Activated T-cell treated with anti-CD3 and anti-CD28 coated beads, Interleukin-2, amount 50 U/mL, for 24 hours (primary cell): ENCODE measurements at regions not wholly inside any gene's neighbourhood (a gene's known extent, or its start where the extent isn't known, plus 50 kb on each side); places are given as distances from the start of the nearest gene placed in this dataset.
"Not testable (repeated sequence)": the region's sequence is repeated elsewhere in the genome, so short reads cannot be mapped to it uniquely, and the experiment has no call there.

ENCODE experiments used
- DNase-seq: peaks from one replicate; pipeline ENCODE4 v3.0.0-alpha.2; 2020
- H3K27ac Mint-ChIP-seq: 2 replicates; pipeline ENCODE4 v1.8.0; 2020; ENCODE audit warnings: mild to moderate bottlenecking, mixed read lengths
- H3K27me3 Mint-ChIP-seq: 2 replicates; pipeline ENCODE4 v1.8.0; 2020; ENCODE audit warnings: mixed read lengths
- H3K36me3 Mint-ChIP-seq: 2 replicates; pipeline ENCODE4 v1.8.0; 2020; ENCODE audit warnings: low read depth, mixed read lengths
- H3K4me1 Mint-ChIP-seq: 2 replicates; pipeline ENCODE4 v1.8.0; 2020; ENCODE audit warnings: low read depth, mixed read lengths
- H3K4me3 Mint-ChIP-seq: 2 replicates; pipeline ENCODE4 v1.8.0; 2020; ENCODE audit warnings: mild to moderate bottlenecking, moderate library complexity, mixed read lengths
- H3K9me3 Mint-ChIP-seq: 2 replicates; pipeline ENCODE4 v1.8.0; 2020; ENCODE audit warnings: mixed read lengths

GRCh38 chr13:83755210-83755609, 127.1 kb downstream of the SLITRK1 start:
- not testable (repeated sequence) for DNase-seq, H3K27ac Mint-ChIP-seq, H3K4me3 Mint-ChIP-seq, H3K4me1 Mint-ChIP-seq, H3K27me3 Mint-ChIP-seq, H3K36me3 Mint-ChIP-seq
- H3K9me3 Mint-ChIP-seq: peaks cover 12% of the 10 kb centered on the region

- no peak overlapping the region for H3K4me3 Mint-ChIP-seq
- H3K36me3 Mint-ChIP-seq: no peaks in the 10 kb centered on the region
- no peak for DNase-seq
- H3K27me3 Mint-ChIP-seq: no peaks in the 10 kb centered on the region
- H3K4me1 Mint-ChIP-seq: no peaks in the 10 kb centered on the region
- H3K9me3 Mint-ChIP-seq: peaks cover 7% of the 10 kb centered on the region
- no peak overlapping the region for H3K27ac Mint-ChIP-seq
These were observed 128.2 kb downstream of the SLITRK1 start for GRCh38 chr13:83753912-83754624.

GRCh38 chr13:83752141-83752540, 130.1 kb downstream of the SLITRK1 start:
- no peaks in the 10 kb centered on the region for H3K36me3 Mint-ChIP-seq
- H3K9me3 Mint-ChIP-seq: no peaks in the 10 kb centered on the region
- no peaks in the 10 kb centered on the region for H3K27me3 Mint-ChIP-seq
- H3K4me3 Mint-ChIP-seq: no peak overlapping the region
- no peak overlapping the region for H3K27ac Mint-ChIP-seq
- no peak for DNase-seq
- no peaks in the 10 kb centered on the region for H3K4me1 Mint-ChIP-seq

GRCh38 chr13:83740622-83741021, 141.7 kb downstream of the SLITRK1 start:
- Mint-ChIP-seq H3K27me3 (no peaks in the 10 kb centered on the region), H3K27ac (no peak overlapping the region), H3K36me3 (no peaks in the 10 kb centered on the region), H3K9me3 (no peaks in the 10 kb centered on the region), H3K4me3 (no peak overlapping the region), H3K4me1 (no peaks in the 10 kb centered on the region)
- DNase-seq: no peak

GRCh38 chr13:83738407-83738806, 143.9 kb downstream of the SLITRK1 start:
- H3K27ac Mint-ChIP-seq: no peak overlapping the region
- H3K4me1 Mint-ChIP-seq: no peaks in the 10 kb centered on the region
- H3K27me3 Mint-ChIP-seq: no peaks in the 10 kb centered on the region
- H3K4me3 Mint-ChIP-seq: no peak overlapping the region
- no peaks in the 10 kb centered on the region for H3K9me3 Mint-ChIP-seq
- H3K36me3 Mint-ChIP-seq: no peaks in the 10 kb centered on the region
- DNase-seq: no peak

- no peaks in the 10 kb centered on the region for H3K4me1 Mint-ChIP-seq
- no peaks in the 10 kb centered on the region for H3K27me3 Mint-ChIP-seq
- no peak for DNase-seq
- no peak overlapping the region for H3K27ac Mint-ChIP-seq
- peaks cover 3% of the 10 kb centered on the region for H3K9me3 Mint-ChIP-seq
- no peaks in the 10 kb centered on the region for H3K36me3 Mint-ChIP-seq
- no peak overlapping the region for H3K4me3 Mint-ChIP-seq
These were observed 149.0 kb downstream of the SLITRK1 start for GRCh38 chr13:83733293-83733692.

GRCh38 chr13:83732755-83733154, 149.5 kb downstream of the SLITRK1 start:
- Mint-ChIP-seq H3K27me3 (no peaks in the 10 kb centered on the region), H3K9me3 (peaks cover 3% of the 10 kb centered on the region), H3K27ac (no peak overlapping the region), H3K36me3 (no peaks in the 10 kb centered on the region), H3K4me1 (no peaks in the 10 kb centered on the region), H3K4me3 (no peak overlapping the region)
- no peak for DNase-seq

GRCh38 chr13:83731113-83731512, 151.2 kb downstream of the SLITRK1 start:
- no peaks in the 10 kb centered on the region for H3K36me3 Mint-ChIP-seq
- H3K4me3 Mint-ChIP-seq: no peak overlapping the region
- H3K9me3 Mint-ChIP-seq: peaks cover 3% of the 10 kb centered on the region
- H3K27ac Mint-ChIP-seq: no peak overlapping the region
- no peaks in the 10 kb centered on the region for H3K4me1 Mint-ChIP-seq
- H3K27me3 Mint-ChIP-seq: no peaks in the 10 kb centered on the region
- DNase-seq: no peak

GRCh38 chr13:83730674-83731073, 151.6 kb downstream of the SLITRK1 start:
- no peaks in the 10 kb centered on the region for H3K36me3 Mint-ChIP-seq
- no peak overlapping the region for H3K27ac Mint-ChIP-seq
- H3K4me1 Mint-ChIP-seq: no peaks in the 10 kb centered on the region
- peaks cover 3% of the 10 kb centered on the region for H3K9me3 Mint-ChIP-seq
- no peak overlapping the region for H3K4me3 Mint-ChIP-seq
- no peak for DNase-seq
- no peaks in the 10 kb centered on the region for H3K27me3 Mint-ChIP-seq

- no peaks in the 10 kb centered on the region for H3K27me3 Mint-ChIP-seq
- no peak for DNase-seq
- H3K4me3 Mint-ChIP-seq: no peak overlapping the region
- H3K36me3 Mint-ChIP-seq: no peaks in the 10 kb centered on the region
- H3K27ac Mint-ChIP-seq: no peak overlapping the region
- no peaks in the 10 kb centered on the region for H3K4me1 Mint-ChIP-seq
- H3K9me3 Mint-ChIP-seq: peaks cover 2% of the 10 kb centered on the region
These were observed 159.8 kb downstream of the SLITRK1 start for GRCh38 chr13:83722443-83722842.

- H3K27me3 Mint-ChIP-seq: no peaks in the 10 kb centered on the region
- no peaks in the 10 kb centered on the region for H3K4me1 Mint-ChIP-seq
- H3K36me3 Mint-ChIP-seq: no peaks in the 10 kb centered on the region
- no peak for DNase-seq
- no peak overlapping the region for H3K4me3 Mint-ChIP-seq
- peaks cover 2% of the 10 kb centered on the region for H3K9me3 Mint-ChIP-seq
- H3K27ac Mint-ChIP-seq: no peak overlapping the region
These were observed 166.2 kb downstream of the SLITRK1 start for GRCh38 chr13:83716121-83716520.

- no peak for DNase-seq
- no peaks in the 10 kb centered on the region for H3K4me1 Mint-ChIP-seq
- H3K27me3 Mint-ChIP-seq: no peaks in the 10 kb centered on the region
- no peak overlapping the region for H3K4me3 Mint-ChIP-seq
- H3K27ac Mint-ChIP-seq: no peak overlapping the region
- H3K36me3 Mint-ChIP-seq: no peaks in the 10 kb centered on the region
- peaks cover 2% of the 10 kb centered on the region for H3K9me3 Mint-ChIP-seq
These were observed 168.0 kb downstream of the SLITRK1 start for GRCh38 chr13:83714236-83714635.

GRCh38 chr13:83710133-83710515, 172.2 kb downstream of the SLITRK1 start:
- Mint-ChIP-seq H3K27me3 (no peaks in the 10 kb centered on the region), H3K36me3 (no peaks in the 10 kb centered on the region), H3K4me1 (no peaks in the 10 kb centered on the region), H3K27ac (no peak overlapping the region), H3K4me3 (no peak overlapping the region), H3K9me3 (peaks cover 3% of the 10 kb centered on the region)
- DNase-seq: no peak

- no peaks in the 10 kb centered on the region for H3K27me3 Mint-ChIP-seq
- H3K4me3 Mint-ChIP-seq: no peak overlapping the region
- no peak overlapping the region for H3K27ac Mint-ChIP-seq
- peaks cover 3% of the 10 kb centered on the region for H3K9me3 Mint-ChIP-seq
- H3K36me3 Mint-ChIP-seq: no peaks in the 10 kb centered on the region
- no peaks in the 10 kb centered on the region for H3K4me1 Mint-ChIP-seq
- DNase-seq: no peak
These were observed 172.7 kb downstream of the SLITRK1 start for GRCh38 chr13:83709426-83710132.

- H3K36me3 Mint-ChIP-seq: no peaks in the 10 kb centered on the region
- no peaks in the 10 kb centered on the region for H3K4me1 Mint-ChIP-seq
- H3K27me3 Mint-ChIP-seq: no peaks in the 10 kb centered on the region
- no peak for DNase-seq
- H3K4me3 Mint-ChIP-seq: no peak overlapping the region
- peaks cover 3% of the 10 kb centered on the region for H3K9me3 Mint-ChIP-seq
- no peak overlapping the region for H3K27ac Mint-ChIP-seq
These were observed 180.3 kb downstream of the SLITRK1 start for GRCh38 chr13:83702021-83702420.
